ENCODE measurements at regions not wholly inside any gene's neighbourhood (a gene's known extent, or its start where the extent isn't known, plus 50 kb on each side); places are given as distances from the start of the nearest gene placed in this dataset.

GRCh38 chr2:149832324-149832723 is 244.7 kb upstream of the MMADHC start:
- TF ChIP-seq CTCF (IDR thresholded peaks at IDR 0.05 in 2 of 3, conservative IDR thresholded peaks at IDR 0.05 in 1 of 3; ENCODE audit: borderline replicate concordance in 1 of 3, insufficient read depth in 1 of 3, low read depth in 2 of 3, low read length in 2 of 3) (no peak), ZBTB33 (IDR thresholded peaks at IDR 0.05; ENCODE audit: extremely low read depth, insufficient replicate concordance, low read length) (no peak), EZH2phosphoT487 (IDR thresholded peaks at IDR 0.05; ENCODE audit: borderline replicate concordance) (no peak), POLR2A (IDR thresholded peaks at IDR 0.05; ENCODE audit: borderline replicate concordance, extremely low read depth, insufficient read depth, insufficient read length) (no peak)
